ENCODE measurements at regions not wholly inside any gene's neighbourhood (a gene's known extent, or its start where the extent isn't known, plus 50 kb on each side); places are given as distances from the start of the nearest gene placed in this dataset.

DNA sequence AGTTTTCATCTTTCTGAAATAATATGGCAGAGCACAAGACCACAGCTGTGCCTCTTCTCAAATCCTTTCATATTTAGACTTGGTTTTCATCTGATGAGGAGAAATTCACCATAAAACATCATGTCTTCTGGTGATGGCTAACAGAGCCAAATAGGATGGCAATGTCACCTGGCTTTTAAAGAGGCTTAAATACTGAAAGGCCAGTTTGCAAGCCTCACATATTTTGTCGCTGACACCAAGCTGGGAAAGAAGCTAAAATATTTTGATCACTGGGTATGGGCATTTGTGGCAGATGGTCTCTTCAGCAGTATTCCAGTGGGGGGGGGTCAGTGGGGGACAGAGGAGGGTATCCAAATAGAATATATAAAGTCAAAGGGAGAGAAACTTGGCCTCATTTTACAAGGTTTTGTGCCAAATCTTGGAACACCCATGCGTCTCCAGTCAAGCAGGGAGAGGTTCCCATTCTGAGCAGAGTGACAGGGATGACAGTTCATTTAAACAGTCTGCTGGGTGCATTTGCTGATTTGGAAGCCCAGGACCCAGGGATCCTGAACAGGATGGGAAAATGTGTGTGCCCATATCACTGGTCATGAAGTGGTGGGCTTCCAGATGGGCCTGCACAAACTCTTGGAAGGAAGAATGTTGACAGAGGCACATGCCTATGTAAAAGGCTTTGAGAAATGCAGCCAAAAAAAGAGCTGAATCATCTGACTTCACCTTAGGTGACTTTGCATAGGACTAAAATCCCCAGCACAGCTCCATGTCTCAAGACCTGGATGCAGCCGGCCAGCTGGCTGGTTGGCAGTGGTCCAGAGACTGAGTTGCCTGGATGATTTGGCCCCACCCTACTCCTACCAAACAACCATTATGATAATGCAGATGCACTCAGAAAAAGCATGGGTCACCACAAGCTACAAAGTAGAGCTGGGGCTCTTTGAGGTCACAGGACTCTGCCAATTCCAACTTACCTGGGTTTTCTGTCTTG lies 484.4 kb upstream of the NR3C2 start:
- Histone ChIP-seq H3K4me1 (ENCODE audit: low read length) (no peaks in the 10 kb centered on the region), H3K27me3 (ENCODE audit: low read depth, low read length) (no peaks in the 10 kb centered on the region), H3K4me3 (ENCODE audit: low read length) (no peak overlapping the region), H3K9ac (ENCODE audit: low read length) (no peak overlapping the region), H3K36me3 (replicated peaks; ENCODE audit: low read depth, low read length) (no peaks in the 10 kb centered on the region), H2AFZ (ENCODE audit: low read depth, low read length) (no peak overlapping the region), H3K27ac (ENCODE audit: low read length) (no peak overlapping the region), H3K79me2 (ENCODE audit: low read length) (no peaks in the 10 kb centered on the region), H3K4me2 (ENCODE audit: low read length) (no peak overlapping the region), H4K20me1 (ENCODE audit: insufficient read depth, low read length) (no peaks in the 10 kb centered on the region), H3K9me3 (ENCODE audit: insufficient read depth, low read length) (no peaks in the 10 kb centered on the region)
- no peak for TF ChIP-seq EZH2phosphoT487 (IDR thresholded peaks at IDR 0.05; ENCODE audit: low read depth)
- TF ChIP-seq, protein P1, sequence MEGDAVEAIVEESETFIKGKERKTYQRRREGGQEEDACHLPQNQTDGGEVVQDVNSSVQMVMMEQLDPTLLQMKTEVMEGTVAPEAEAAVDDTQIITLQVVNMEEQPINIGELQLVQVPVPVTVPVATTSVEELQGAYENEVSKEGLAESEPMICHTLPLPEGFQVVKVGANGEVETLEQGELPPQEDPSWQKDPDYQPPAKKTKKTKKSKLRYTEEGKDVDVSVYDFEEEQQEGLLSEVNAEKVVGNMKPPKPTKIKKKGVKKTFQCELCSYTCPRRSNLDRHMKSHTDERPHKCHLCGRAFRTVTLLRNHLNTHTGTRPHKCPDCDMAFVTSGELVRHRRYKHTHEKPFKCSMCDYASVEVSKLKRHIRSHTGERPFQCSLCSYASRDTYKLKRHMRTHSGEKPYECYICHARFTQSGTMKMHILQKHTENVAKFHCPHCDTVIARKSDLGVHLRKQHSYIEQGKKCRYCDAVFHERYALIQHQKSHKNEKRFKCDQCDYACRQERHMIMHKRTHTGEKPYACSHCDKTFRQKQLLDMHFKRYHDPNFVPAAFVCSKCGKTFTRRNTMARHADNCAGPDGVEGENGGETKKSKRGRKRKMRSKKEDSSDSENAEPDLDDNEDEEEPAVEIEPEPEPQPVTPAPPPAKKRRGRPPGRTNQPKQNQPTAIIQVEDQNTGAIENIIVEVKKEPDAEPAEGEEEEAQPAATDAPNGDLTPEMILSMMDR (IDR thresholded peaks at IDR 0.05; ENCODE audit: low read depth, low read length), result no peak

DNA sequence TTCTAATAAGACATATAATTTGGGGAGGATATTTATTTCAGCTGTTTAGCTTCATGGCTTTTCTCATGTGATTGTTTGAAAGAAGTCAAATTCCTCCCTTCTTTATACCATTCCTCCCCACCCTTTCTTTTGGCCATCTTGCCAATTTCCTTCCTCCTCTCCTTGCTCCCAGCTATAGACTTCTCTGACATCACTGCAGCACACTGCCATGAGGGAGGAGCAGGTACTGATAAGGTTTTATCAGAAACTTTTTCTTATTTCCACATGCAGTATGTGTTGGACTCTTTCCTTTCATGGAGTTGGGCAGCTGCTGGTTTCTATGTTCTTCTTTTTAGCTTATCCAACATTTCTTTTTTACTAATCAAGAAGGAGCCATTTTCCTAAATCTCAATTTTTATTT lies 481.7 kb upstream of the NR3C2 start:
- H3K9ac ChIP-seq (ENCODE audit: low read length), result no peak overlapping the region
- TF ChIP-seq, protein P1 (IDR thresholded peaks at IDR 0.05; ENCODE audit: low read depth, low read length), result no peak
- TF ChIP-seq EZH2phosphoT487 (IDR thresholded peaks at IDR 0.05; ENCODE audit: low read depth), result no peak
- no peaks in the 10 kb centered on the region for H3K79me2 ChIP-seq (ENCODE audit: low read length)
- H3K27me3 ChIP-seq (ENCODE audit: low read depth, low read length), result no peaks in the 10 kb centered on the region
- H3K9me3 ChIP-seq (ENCODE audit: insufficient read depth, low read length), result no peaks in the 10 kb centered on the region
- H3K4me1 ChIP-seq (ENCODE audit: low read length), result no peaks in the 10 kb centered on the region
- H3K36me3 ChIP-seq (replicated peaks; ENCODE audit: low read depth, low read length), result no peaks in the 10 kb centered on the region
- no peak overlapping the region for H3K4me3 ChIP-seq (ENCODE audit: low read length)
- no peak overlapping the region for H3K27ac ChIP-seq (ENCODE audit: low read length)
- H4K20me1 ChIP-seq (ENCODE audit: insufficient read depth, low read length), result no peaks in the 10 kb centered on the region
- no peak overlapping the region for H2AFZ ChIP-seq (ENCODE audit: low read depth, low read length)
- H3K4me2 ChIP-seq (ENCODE audit: low read length), result no peak overlapping the region

DNA sequence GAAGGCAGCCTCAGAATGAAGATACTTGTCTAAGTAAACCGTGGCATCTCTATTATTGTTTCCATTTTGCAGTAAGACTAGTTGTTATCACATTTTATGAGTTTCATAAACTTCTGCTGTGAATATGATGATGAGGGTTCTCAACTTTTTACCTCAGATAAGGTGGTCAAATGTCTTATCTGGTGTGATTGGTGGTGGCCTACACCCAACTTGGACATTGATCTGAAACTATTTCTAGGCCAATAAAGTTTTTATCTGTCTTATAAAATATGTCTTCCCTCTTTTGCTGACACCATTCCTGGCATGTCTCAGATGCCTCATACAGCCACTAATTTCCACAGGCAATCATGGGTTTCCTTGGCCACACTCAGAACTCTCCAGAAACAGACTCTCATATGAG lies 480.3 kb upstream of the NR3C2 start:
- no peaks in the 10 kb centered on the region for H3K27me3 ChIP-seq (ENCODE audit: low read depth, low read length)
- no peaks in the 10 kb centered on the region for H3K4me1 ChIP-seq (ENCODE audit: low read length)
- no peaks in the 10 kb centered on the region for H4K20me1 ChIP-seq (ENCODE audit: insufficient read depth, low read length)
- H3K4me3 ChIP-seq (ENCODE audit: low read length), result no peak overlapping the region
- H3K36me3 ChIP-seq (replicated peaks; ENCODE audit: low read depth, low read length), result no peaks in the 10 kb centered on the region
- no peak overlapping the region for H3K9ac ChIP-seq (ENCODE audit: low read length)
- no peak overlapping the region for H2AFZ ChIP-seq (ENCODE audit: low read depth, low read length)
- H3K27ac ChIP-seq (ENCODE audit: low read length), result no peak overlapping the region
- no peaks in the 10 kb centered on the region for H3K9me3 ChIP-seq (ENCODE audit: insufficient read depth, low read length)
- H3K4me2 ChIP-seq (ENCODE audit: low read length), result no peak overlapping the region
- no peak for TF ChIP-seq EZH2phosphoT487 (IDR thresholded peaks at IDR 0.05; ENCODE audit: low read depth)
- TF ChIP-seq, protein P1 (IDR thresholded peaks at IDR 0.05; ENCODE audit: low read depth, low read length), result no peak
- no peaks in the 10 kb centered on the region for H3K79me2 ChIP-seq (ENCODE audit: low read length)

DNA sequence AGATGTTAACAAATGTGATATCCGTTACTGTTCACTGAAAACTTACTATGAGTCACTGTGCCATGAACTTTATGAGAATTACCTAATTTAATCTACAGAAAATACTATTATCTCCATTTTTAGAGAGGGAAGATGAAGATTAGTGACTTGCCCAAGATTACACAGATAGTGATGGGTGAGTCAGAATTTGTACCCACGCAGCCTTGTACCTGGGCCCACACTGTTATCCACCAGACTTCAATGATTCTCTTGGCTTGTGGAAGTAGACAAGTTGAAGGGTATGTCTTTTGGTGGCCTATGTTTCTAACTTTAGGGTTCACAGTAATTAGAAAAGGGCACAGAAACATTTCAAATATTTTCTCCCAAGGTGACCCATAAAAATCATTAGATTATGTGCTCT lies 472.5 kb upstream of the NR3C2 start:
- TF ChIP-seq, protein P1 (IDR thresholded peaks at IDR 0.05; ENCODE audit: low read depth, low read length), result no peak
- no peak overlapping the region for H3K4me2 ChIP-seq (ENCODE audit: low read length)
- H3K79me2 ChIP-seq (ENCODE audit: low read length), result no peaks in the 10 kb centered on the region
- no peak overlapping the region for H3K27ac ChIP-seq (ENCODE audit: low read length)
- H3K36me3 ChIP-seq (replicated peaks; ENCODE audit: low read depth, low read length), result no peaks in the 10 kb centered on the region
- no peaks in the 10 kb centered on the region for H3K9me3 ChIP-seq (ENCODE audit: insufficient read depth, low read length)
- no peak overlapping the region for H3K4me3 ChIP-seq (ENCODE audit: low read length)
- H3K27me3 ChIP-seq (ENCODE audit: low read depth, low read length), result no peaks in the 10 kb centered on the region
- no peaks in the 10 kb centered on the region for H4K20me1 ChIP-seq (ENCODE audit: insufficient read depth, low read length)
- no peak overlapping the region for H3K9ac ChIP-seq (ENCODE audit: low read length)
- no peak overlapping the region for H2AFZ ChIP-seq (ENCODE audit: low read depth, low read length)
- no peaks in the 10 kb centered on the region for H3K4me1 ChIP-seq (ENCODE audit: low read length)

Measured in OCI-LY3 (cell line).